ENCODE measurements at regions not wholly inside any gene's neighbourhood (a gene's known extent, or its start where the extent isn't known, plus 50 kb on each side); places are given as distances from the start of the nearest gene placed in this dataset.
A peak's percentile ranks its signal among the peaks of the same experiment; 100 is the strongest.
"Not testable (repeated sequence)": the region's sequence is repeated elsewhere in the genome, so short reads cannot be mapped to it uniquely, and the experiment has no call there.

- DNase-seq: no peak
Observed at GRCh38 chr9:117775591-117775990, 71.4 kb downstream of the TLR4 start.

DNA sequence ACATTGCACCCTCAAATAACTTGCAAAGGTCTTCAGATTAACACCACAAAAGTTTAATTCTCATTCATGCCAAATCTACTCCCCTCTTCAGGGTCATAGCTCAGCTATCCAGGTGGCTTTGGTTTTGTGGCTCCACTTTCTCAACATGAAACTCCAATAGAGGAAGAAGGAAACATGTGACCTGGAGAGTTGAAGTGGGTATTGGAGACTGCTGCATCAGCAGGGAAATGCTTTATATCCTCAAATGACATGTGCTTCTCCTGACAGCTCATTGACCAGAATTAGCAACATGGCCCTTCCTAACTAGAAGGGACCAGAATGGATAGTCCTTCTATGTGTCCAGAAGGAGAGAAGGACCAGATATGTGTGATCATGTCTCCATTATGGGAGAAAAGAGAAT is 73.6 kb downstream of the TLR4 start:
- DNase-seq: peak; percentile 83

- no peak for DNase-seq
Observed at GRCh38 chr9:117779760-117780159, 75.6 kb downstream of the TLR4 start.

DNA sequence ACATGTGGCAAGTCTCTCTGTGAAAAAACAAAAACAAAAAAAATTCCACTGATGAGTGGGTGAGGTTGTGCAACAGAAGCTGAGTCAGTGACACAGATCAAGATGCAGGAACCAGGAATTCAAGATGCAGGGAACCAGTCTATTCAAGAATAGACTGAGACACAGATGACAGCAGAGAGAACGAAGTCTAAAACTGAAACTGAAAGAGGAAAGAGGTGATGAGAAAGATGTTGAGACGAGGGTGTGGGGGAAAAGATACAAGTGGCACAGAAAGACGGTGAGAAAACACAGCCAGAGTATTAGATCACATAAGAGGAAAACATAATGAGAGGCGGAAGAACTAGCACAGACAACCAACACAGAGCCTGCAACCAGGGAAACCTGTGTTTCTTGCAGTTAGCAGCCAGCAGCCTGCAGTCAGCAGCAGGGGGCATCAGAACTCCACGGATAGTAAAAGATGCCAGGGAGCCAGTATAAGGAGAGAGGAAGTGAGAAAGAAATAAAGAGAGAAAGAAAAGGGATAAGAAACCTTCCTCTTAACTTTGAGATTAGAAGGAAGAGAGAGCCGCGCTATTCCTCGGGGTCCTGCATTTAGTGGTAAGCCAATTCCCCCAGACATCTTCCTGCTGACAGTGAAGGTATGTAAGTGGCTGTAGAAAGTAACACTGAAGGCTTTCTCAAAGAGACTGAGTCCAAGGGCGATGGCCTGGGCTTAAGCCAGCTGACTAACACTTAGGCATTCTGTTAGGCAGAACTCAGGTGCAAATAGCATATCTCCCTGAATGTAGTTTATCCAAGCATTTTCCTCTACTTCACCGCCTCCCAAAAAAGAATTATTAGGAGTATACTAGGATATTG is 79.0 kb downstream of the TLR4 start:
- peak; percentile 98 for DNase-seq

GRCh38 chr9:117783828-117784227 is 79.6 kb downstream of the TLR4 start:
- peak; percentile 94 for DNase-seq

DNA sequence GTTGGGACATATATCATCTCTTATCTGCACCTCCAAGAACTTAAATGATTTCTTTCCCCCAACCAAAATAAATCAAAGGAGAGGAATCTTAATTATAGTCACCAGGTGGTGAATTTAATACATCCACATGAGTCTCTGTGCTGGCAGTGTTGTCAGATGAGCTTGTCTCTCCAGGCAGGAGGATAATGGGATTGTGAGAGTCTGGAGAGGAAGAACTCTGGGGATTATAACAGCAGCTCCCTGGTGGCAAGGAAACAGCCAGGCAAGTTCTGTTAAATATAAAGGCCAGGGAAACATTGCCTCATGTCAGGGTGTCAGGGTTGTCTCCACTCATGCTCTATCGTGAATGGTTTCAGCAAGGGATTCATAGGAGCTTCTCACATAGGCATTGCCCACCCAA is 80.8 kb downstream of the TLR4 start:
- no peak for DNase-seq

DNA sequence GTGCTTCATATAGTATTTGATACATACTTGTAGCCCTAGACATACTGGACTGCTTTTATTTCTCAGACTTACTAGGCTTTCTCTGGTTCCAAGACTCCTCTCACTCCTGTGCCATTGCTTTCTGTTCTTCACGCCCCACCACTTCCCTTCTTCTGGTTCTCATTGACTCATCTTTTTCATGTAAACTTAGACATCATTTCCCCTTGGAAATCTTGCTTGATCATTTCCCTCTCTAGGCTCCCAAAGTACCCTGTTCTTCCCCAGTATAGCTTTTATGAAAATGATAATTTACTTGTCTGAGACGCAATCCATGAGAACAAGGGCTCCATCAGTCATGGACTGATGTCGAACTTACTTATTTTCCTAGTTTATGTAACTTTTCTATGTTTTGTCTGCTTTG is 83.5 kb downstream of the TLR4 start:
- peak; percentile 91 for DNase-seq

DNA sequence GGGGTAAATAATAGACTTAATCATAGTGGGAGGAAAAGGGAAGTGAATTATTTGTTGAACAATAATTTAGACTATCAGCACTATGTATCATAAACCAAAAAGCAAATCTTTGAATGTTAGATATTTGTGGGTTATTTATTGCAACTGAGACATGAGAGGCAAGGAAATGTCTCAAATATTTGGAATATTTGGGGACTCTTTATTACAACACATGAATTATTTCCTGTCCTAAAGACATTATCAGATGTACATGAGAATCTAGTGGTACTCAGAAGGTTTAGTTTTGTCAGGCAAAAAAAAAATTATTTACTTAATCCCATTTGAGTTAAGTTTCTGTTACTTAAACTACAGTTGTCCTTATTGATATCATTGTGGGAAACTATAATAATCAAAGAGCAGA is 91.1 kb downstream of the TLR4 start:
- no peak for DNase-seq

DNA sequence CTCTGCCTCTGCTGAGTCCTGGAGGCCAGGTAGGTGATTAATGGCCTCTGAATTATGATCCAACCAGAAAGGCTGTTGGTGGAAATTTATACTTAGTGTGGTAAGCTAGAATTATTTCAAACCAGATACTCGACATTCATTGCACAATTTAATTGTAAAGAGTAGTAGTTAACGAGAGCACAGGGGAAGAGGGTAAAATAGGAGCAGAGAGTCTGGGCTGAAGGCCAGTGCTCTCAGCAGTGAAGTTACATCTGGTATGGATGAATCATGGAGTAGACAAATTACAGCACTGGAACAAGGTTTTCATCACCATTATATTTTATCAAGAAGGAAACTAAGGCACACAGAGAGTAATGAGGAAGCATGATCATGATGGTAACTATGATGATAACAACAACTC is 92.5 kb downstream of the TLR4 start:
- no peak for DNase-seq

GRCh38 chr9:117800389-117800788 is 96.2 kb downstream of the TLR4 start:
- DNase-seq: no peak

DNA sequence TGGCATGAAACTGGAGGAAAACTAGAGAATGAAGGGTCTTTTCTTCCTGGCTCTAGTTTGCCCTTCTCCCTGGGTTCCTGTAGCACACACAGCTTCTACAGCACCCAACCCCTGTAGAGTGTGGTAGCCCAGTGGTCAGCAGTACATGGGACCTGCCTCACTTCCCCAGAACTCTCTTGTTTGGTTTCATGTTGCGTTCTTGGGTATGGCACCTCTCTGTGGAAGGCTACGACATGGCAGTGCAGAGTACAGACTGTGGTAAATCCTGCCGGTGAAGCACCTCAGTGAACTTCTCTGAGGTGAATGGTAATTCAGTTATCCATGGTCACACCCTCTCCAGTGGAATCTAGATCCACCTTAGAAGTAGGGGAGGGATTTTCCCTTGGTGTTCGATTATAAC is 105.5 kb downstream of the TLR4 start:
- no peak for DNase-seq

- no peak for DNase-seq
Observed at GRCh38 chr9:117815315-117815714, 111.1 kb downstream of the TLR4 start.

DNA sequence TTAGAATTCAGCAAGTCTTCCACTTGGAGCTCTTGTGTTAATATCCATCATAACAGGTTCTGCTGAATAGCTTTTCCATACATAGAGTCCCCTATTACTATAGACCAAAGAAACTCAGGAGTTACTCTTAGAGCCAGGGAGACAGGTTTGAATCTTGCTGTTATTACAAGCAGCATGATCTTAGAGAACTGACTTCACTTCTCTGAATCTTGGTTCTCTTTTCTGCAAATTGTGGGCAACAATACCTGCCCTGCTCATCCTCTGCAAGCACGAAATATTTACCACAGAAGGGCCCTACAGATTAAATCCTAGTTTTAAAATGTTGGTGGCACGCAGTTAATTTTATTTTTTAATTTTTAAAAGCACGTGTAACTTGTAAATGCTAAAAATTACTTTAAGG is 111.7 kb downstream of the TLR4 start:
- DNase-seq: no peak

GRCh38 chr9:117821954-117822353 is 117.8 kb downstream of the TLR4 start:
- peak; percentile 35 for DNase-seq

- peak; percentile 49 for DNase-seq
Observed at GRCh38 chr9:117823576-117823975, 119.4 kb downstream of the TLR4 start.

GRCh38 chr9:117825609-117826347 is 121.6 kb downstream of the TLR4 start:
- peak; percentile 74 for DNase-seq

GRCh38 chr9:117826837-117827236 is 122.6 kb downstream of the TLR4 start:
- DNase-seq: peak; percentile 21

DNA sequence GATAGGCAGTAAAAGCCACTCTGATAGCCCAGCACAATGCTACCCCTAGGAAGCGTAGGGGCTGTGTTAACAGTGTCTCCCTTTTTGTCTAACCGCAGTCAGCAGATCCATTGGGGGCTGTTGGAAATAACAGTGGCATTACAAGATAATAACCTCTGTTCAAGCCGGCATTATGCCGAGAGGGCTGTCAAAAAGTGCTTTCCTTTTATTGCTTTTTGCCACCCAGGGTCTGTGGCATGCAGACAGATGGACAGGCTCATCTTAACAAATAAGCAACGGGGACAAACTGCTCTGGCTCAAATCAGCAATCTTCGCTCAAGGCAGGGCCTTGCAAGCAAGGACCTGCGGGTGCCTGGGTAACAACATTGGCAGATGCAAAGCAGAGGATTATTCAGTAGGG is 123.3 kb downstream of the TLR4 start:
- no peak for DNase-seq

DNA sequence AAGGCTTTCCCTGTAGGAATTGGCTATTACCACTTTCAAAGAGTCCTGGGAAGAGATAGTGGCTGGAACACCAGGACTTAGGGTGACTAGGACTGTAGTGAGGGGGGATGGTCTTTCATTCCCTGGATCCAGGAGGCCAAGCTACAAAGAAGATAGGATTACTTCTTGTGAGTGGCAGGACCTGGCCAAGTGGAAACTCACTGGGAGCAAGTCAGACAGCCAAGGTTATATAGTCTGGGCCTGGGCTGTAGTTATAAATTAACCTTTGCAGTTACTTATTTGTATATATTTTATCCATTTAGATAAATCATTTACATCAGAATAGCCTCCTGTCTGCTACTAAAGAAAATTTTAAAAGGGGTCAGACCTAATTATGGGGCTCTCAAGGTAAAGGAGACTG is 124.3 kb downstream of the TLR4 start:
- no peak for DNase-seq

DNA sequence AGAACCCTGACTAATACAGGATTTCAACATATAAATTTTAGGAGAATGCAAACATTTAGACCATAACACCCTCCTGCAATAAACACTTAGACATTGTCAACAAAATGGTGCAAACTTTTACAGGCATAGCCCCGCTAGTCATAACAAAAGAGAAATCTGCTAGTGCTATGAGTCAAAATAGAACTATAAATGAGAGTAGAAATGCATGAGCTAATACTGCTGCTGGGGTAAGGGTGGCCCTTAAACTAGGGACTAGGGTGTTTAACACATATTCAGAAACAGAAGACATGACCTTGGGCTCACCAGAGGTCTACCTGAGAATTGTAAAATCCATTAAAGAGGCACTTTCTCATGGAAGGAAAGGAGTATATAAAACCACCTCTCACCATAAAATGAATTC is 131.6 kb downstream of the TLR4 start:
- DNase-seq: no peak

DNA sequence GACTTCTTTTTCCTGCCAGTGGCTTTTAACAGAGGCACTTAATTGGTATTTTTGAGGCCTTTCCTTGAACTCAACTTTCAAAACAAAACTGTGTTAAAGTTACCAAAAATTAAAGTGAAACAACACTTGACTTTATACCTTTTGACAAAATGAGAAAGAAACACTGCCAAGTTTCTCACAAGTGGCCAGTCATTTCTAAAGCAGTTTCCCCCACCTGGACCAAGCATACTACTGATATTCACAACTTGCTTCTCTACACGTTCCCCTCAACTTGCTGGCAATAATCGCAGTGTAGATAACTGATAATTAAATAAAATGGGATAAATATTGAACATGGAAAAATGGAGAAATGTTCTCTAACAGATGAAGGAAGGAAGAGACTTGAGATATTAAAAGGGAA is 135.7 kb downstream of the TLR4 start:
- DNase-seq: no peak

DNA sequence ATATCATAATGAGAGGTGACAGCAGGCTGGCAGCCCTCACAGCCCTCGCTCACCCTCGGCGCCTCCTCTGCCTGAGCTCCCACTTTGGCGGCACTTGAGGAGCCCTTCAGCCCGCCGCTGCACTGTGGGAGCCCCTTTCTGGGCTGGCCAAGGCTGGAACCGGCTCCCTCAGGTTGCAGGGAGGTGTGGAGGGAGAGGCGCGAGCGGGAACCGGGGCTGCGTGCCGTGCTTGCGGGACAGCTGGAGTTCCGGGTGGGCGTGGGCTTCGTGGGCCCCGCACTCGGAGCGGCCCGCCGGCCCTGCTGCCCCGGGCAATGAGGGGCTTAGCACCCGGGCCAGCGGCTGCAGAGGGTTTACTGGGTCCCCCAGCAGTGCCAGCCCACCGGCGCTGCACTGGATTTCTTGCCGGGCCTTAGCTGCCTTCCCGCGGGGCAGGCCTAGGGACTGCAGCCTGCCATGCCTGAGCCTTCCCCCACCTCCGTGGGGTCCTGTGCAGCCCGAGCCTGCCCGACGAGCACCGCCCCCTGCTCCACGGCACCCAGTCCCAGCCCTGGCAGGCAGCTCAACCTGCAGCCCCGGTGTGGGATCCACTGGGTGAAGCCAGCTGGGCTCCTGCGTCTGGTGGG is 147.7 kb downstream of the TLR4 start:
- DNase-seq: not testable (repeated sequence)

- DNase-seq: no peak
Observed at GRCh38 chr9:117858561-117858960, 154.4 kb downstream of the TLR4 start.

DNA sequence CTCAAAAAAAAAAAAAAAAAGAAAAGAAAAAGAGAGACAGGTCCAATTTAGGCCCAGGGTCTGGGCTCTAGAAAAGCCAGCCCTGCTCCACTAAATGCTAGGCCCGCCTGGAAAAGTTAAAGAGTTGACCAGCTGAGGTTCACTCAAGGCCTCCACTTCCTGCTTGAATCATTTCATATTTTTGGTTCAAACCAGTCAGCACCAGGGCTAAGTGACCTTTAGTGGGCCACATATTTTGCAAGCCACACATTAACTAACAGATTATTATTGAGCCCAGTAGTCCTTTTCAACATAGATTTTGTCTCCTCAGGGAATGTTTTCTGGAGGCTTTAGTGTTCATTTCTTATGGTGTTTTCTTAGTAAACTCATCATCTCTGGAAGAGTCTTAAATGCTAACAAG is 156.6 kb downstream of the TLR4 start:
- DNase-seq: no peak

All from inflammatory macrophage treated with lipopolysaccharide for 4 hours (primary cell).